Upper lobe of left lung (tissue), 6 donors: ENCODE measurements at regions not wholly inside any gene's neighbourhood (a gene's known extent, or its start where the extent isn't known, plus 50 kb on each side); places are given as distances from the start of the nearest gene placed in this dataset.

Experiments
- ATAC-seq, 2 donors: fragments of 200-7000 bp; cut with Tn5 transposase; one replicate each; pipeline ENCODE4 v1.9.1; 2022; ENCODE audit warnings: mild to moderate bottlenecking in 2 of 2, moderate library complexity in 2 of 2; ENCODE audit not compliant: low FRiP score in 2 of 2
- DNase-seq, 2 donors: peaks; one replicate each; pipeline ENCODE4 v3.0.0-alpha.2; 2019 to 2020
- H3K27ac ChIP-seq, 4 donors: fragments of 200-600 bp; sonication (generic); one replicate each; pipeline ENCODE4 v1.5.1; 2016 to 2019
- H3K27me3 ChIP-seq, 4 donors: fragments of 200-600 bp; sonication (generic); one replicate each; pipeline ENCODE4 v1.5.1; 2017 to 2019
- H3K36me3 ChIP-seq, 4 donors: fragments of 200-600 bp; sonication (generic); one replicate each; pipeline ENCODE4 v1.5.1; 2016 to 2019
- H3K4me1 ChIP-seq, 4 donors: fragments of 200-600 bp; sonication (generic); one replicate each; pipeline ENCODE4 v1.5.1; 2018 to 2019
- H3K4me3 ChIP-seq, 4 donors: fragments of 200-600 bp; sonication (generic); one replicate each; pipeline ENCODE4 v1.5.1; 2017 to 2019; ENCODE audit warnings: mild to moderate bottlenecking in 2 of 4, moderate library complexity in 1 of 4
- H3K9me3 ChIP-seq, 4 donors: fragments of 200-600 bp; sonication (generic); one replicate each; pipeline ENCODE4 v1.5.1; 2018 to 2019
- EP300 ChIP-seq, 4 donors: sonication (generic); formaldehyde crosslinking; IDR thresholded peaks; one replicate each; pipeline ENCODE4 v1.5.1; 2017; ENCODE audit warnings: antibody characterized with exemption in 4 of 4, control low read depth in 2 of 4
- POLR2A ChIP-seq, 4 donors: fragments of 450-650 bp; IDR thresholded peaks; one replicate each; pipeline ENCODE4 v1.5.1; 2016 to 2017; ENCODE audit warnings: antibody characterized with exemption in 4 of 4, mild to moderate bottlenecking in 2 of 4
- POLR2AphosphoS5 ChIP-seq, 2 donors: sonication (generic); formaldehyde crosslinking; IDR thresholded peaks; one replicate each; pipeline ENCODE4 v1.5.1; 2017; ENCODE audit warnings: antibody characterized with exemption in 2 of 2
- WGBS, 2 donors: methylation state at CpG; one replicate each; pipeline ENCODE4 v1.1.5; 2017 to 2018; 5-methylcytosine and 5-hydroxymethylcytosine counted together
- TF ChIP-seq, protein P1 (sequence below), 6 experiments: fragments of 450-650 bp in 4 of 6; fragments of 200-600 bp in 2 of 6; sonication (generic) in 2 of 6; IDR thresholded peaks; one replicate each; pipeline ENCODE4 v1.5.1; 2016 to 2019; ENCODE audit warnings: antibody characterized with exemption in 6 of 6
- donor health status: DM: no; HTN: no; CAD: no; lungs with moderate emphysema.
- donor health status: DM: no; HTN: yes; CAD: no; lungs with severe emphysema.

GRCh38 chr17:33895491-33895890 is 359.6 kb upstream of the CCL2 start:
- WGBS, 2 donors = 64 to 69% methylated on average over 3 of the region's 3 CpGs
- TF ChIP-seq, protein P1, sequence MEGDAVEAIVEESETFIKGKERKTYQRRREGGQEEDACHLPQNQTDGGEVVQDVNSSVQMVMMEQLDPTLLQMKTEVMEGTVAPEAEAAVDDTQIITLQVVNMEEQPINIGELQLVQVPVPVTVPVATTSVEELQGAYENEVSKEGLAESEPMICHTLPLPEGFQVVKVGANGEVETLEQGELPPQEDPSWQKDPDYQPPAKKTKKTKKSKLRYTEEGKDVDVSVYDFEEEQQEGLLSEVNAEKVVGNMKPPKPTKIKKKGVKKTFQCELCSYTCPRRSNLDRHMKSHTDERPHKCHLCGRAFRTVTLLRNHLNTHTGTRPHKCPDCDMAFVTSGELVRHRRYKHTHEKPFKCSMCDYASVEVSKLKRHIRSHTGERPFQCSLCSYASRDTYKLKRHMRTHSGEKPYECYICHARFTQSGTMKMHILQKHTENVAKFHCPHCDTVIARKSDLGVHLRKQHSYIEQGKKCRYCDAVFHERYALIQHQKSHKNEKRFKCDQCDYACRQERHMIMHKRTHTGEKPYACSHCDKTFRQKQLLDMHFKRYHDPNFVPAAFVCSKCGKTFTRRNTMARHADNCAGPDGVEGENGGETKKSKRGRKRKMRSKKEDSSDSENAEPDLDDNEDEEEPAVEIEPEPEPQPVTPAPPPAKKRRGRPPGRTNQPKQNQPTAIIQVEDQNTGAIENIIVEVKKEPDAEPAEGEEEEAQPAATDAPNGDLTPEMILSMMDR (IDR thresholded peaks at IDR 0.05) = no peak
- TF ChIP-seq POLR2A (IDR thresholded peaks at IDR 0.05) = no peak
- TF ChIP-seq EP300 (IDR thresholded peaks at IDR 0.05) = no peak
- no peak for TF ChIP-seq POLR2AphosphoS5 (IDR thresholded peaks at IDR 0.05)
- ATAC-seq (no peak), DNase-seq (no peak)
- Histone ChIP-seq H3K4me1 (no peaks in the 10 kb centered on the region), H3K27ac (no peak overlapping the region), H3K27me3 (no peaks in the 10 kb centered on the region), H3K4me3 (no peak overlapping the region), H3K9me3 (no peaks in the 10 kb centered on the region), H3K36me3 (no peaks in the 10 kb centered on the region)

DNA sequence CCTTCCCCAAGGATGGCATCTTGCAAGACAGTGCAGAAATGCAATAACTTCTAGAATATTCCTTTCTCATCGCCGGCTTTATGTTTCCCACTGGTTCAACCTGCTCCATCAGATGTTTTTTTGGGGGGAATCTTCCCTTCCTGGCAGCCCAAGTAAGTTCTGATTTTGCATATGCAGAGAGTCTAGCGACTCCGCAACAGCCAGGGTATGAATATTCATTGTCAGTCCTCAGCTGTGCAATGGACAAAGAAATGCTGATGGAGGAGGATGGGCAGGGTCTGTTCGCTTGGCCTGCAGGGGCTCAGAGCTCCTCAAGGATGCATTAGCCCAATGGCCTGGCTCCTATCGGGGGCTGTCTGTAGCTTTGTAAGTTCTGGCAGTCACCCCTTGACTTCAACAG is 358.8 kb upstream of the CCL2 start:
- no peaks in the 10 kb centered on the region for H3K9me3 ChIP-seq

DNA sequence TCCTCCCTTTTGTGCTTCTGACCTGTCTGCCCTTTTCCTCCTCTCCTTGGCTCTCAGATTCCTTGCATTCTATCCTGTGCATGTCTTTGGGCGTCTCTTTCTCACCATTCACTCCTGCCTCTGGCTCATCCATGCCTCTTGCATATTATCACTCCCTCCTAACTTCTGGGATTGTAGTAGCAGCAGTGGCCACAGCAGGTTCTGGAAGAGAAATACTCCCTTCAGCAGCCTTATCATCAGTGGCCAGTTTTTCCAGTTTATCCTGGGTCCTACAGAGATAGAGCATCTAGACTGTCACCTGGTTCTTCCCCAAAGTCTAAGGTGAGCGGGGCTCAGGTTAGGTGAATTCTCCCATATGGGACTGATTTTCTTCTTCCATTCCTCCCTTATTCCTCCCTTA is 354.0 kb upstream of the CCL2 start:
- no peak overlapping the region for H3K4me3 ChIP-seq
- no peaks in the 10 kb centered on the region for H3K4me1 ChIP-seq
- no peak for TF ChIP-seq POLR2A (IDR thresholded peaks at IDR 0.05)
- TF ChIP-seq POLR2AphosphoS5 (IDR thresholded peaks at IDR 0.05) = no peak
- TF ChIP-seq, protein P1 (IDR thresholded peaks at IDR 0.05) = no peak
- no peak for TF ChIP-seq EP300 (IDR thresholded peaks at IDR 0.05)
- no peak for DNase-seq
- ATAC-seq = no peak
- no peak overlapping the region for H3K27ac ChIP-seq
- WGBS, 2 donors = 71 to 80% methylated on average over 2 of the region's 2 CpGs
- H3K36me3 ChIP-seq = no peaks in the 10 kb centered on the region
- H3K9me3 ChIP-seq = no peaks in the 10 kb centered on the region
- H3K27me3 ChIP-seq = no peaks in the 10 kb centered on the region

More for the DNA sequence above, 358.8 kb upstream of the CCL2 start:
- 56 to 73% methylated on average over 6 of the region's 6 CpGs for WGBS, 2 donors
- H3K4me3 ChIP-seq = no peak overlapping the region
- H3K4me1 ChIP-seq = no peaks in the 10 kb centered on the region
- TF ChIP-seq, protein P1 (IDR thresholded peaks at IDR 0.05) = no peak
- TF ChIP-seq POLR2A (IDR thresholded peaks at IDR 0.05) = no peak
- no peak for DNase-seq
- ATAC-seq = no peak
- H3K36me3 ChIP-seq = no peaks in the 10 kb centered on the region
- no peaks in the 10 kb centered on the region for H3K27me3 ChIP-seq
- H3K27ac ChIP-seq = no peak overlapping the region

DNA sequence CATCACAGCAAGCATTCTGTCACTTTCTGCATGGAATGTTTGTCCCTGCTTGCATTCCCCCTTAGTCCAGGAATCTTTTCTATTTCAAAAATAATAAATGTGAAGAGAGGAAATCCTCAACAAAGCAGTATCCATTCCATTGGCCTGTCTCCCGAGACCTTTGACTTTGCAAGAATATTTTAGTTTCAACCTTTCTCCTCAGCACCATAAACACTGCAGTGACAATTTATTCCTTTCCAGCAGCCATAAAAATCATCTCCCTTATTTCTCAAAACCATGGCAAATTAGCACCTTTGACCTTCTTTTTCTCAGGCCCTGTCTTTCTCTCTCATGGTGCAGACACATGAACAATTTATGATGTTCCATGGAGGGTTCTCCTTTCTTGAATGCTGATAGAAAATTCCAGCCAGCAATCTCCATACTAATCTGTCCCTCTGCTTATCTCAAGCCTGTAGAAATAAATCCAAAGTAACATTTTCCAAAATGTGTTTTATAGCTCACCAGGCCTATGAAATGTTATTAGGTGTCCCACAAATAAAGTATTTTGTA is 352.1 kb upstream of the CCL2 start:
- H3K36me3 ChIP-seq = no peaks in the 10 kb centered on the region
- no peak for DNase-seq
- H3K27me3 ChIP-seq = no peaks in the 10 kb centered on the region
- WGBS, 2 donors = 69 to 73% methylated on average over 1 of the region's 1 CpG
- no peak for ATAC-seq
- no peaks in the 10 kb centered on the region for H3K9me3 ChIP-seq
- H3K27ac ChIP-seq = no peak overlapping the region
- no peaks in the 10 kb centered on the region for H3K4me1 ChIP-seq
- H3K4me3 ChIP-seq = no peak overlapping the region
- TF ChIP-seq EP300 (IDR thresholded peaks at IDR 0.05) (no peak), POLR2AphosphoS5 (IDR thresholded peaks at IDR 0.05) (no peak), POLR2A (IDR thresholded peaks at IDR 0.05) (no peak)
- TF ChIP-seq, protein P1 (IDR thresholded peaks at IDR 0.05) = no peak

- DNase-seq (no peak), ATAC-seq (no peak)
- TF ChIP-seq EP300 (IDR thresholded peaks at IDR 0.05) = no peak
- H3K27me3 ChIP-seq = no peaks in the 10 kb centered on the region
- H3K4me1 ChIP-seq = no peaks in the 10 kb centered on the region
- H3K36me3 ChIP-seq = no peaks in the 10 kb centered on the region
- WGBS, 2 donors = 83 to 84% methylated on average over 4 of the region's 4 CpGs
- H3K4me3 ChIP-seq = no peak overlapping the region
- no peaks in the 10 kb centered on the region for H3K9me3 ChIP-seq
- H3K27ac ChIP-seq = no peak overlapping the region
Measured at GRCh38 chr17:33904476-33904875, 350.6 kb upstream of the CCL2 start.
